ENCODE measurements at regions not wholly inside any gene's neighbourhood (a gene's known extent, or its start where the extent isn't known, plus 50 kb on each side); places are given as distances from the start of the nearest gene placed in this dataset.
"Not testable (repeated sequence)": the region's sequence is repeated elsewhere in the genome, so short reads cannot be mapped to it uniquely, and the experiment has no call there.

- Histone ChIP-seq H3K36me3 (no peaks in the 10 kb centered on the region), H3K27ac (no peak overlapping the region), H3K4me3 (no peak overlapping the region), H3K9me3 (peaks cover 8 to 13% of the 10 kb centered on the region in 2 donors), H3K4me1 (no peaks in the 10 kb centered on the region), H3K27me3 (no peaks in the 10 kb centered on the region)
- no peak for DNase-seq (ENCODE audit: low spot score in 2 of 2)
- TF ChIP-seq, protein P1, sequence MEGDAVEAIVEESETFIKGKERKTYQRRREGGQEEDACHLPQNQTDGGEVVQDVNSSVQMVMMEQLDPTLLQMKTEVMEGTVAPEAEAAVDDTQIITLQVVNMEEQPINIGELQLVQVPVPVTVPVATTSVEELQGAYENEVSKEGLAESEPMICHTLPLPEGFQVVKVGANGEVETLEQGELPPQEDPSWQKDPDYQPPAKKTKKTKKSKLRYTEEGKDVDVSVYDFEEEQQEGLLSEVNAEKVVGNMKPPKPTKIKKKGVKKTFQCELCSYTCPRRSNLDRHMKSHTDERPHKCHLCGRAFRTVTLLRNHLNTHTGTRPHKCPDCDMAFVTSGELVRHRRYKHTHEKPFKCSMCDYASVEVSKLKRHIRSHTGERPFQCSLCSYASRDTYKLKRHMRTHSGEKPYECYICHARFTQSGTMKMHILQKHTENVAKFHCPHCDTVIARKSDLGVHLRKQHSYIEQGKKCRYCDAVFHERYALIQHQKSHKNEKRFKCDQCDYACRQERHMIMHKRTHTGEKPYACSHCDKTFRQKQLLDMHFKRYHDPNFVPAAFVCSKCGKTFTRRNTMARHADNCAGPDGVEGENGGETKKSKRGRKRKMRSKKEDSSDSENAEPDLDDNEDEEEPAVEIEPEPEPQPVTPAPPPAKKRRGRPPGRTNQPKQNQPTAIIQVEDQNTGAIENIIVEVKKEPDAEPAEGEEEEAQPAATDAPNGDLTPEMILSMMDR (IDR thresholded peaks at IDR 0.05) = no peak
- intact Hi-C loops (cut with DNase I) = no loop called here
Measured at GRCh38 chr15:60278879-60279278, 118.9 kb downstream of the ANXA2 start.

DNA sequence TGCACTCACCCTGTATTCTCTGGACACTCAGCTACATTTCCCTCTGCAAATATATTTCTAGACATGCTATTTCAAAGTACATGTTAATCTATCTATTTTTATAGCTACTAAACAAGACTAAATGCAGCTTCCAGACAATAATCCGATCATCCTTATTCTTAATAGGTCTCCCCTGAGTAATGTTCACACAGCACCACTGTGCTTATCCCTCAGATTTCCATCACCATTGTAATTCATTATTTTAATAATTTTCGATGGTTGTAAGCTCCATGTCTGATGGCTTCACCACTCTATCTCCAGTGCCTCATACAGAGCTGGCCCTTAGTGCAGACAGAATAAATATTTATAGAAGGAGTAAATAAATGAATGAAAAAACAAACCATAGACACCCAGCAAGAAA, 117.5 kb downstream of the ANXA2 start:
- H3K27me3 ChIP-seq = no peaks in the 10 kb centered on the region
- no peaks in the 10 kb centered on the region for H3K36me3 ChIP-seq
- no peaks in the 10 kb centered on the region for H3K4me1 ChIP-seq
- TF ChIP-seq, protein P1 (IDR thresholded peaks at IDR 0.05) = no peak
- no peak overlapping the region for H3K4me3 ChIP-seq
- intact Hi-C loops (cut with DNase I) = no loop called here
- H3K9me3 ChIP-seq = peaks cover 6 to 11% of the 10 kb centered on the region in 2 donors
- DNase-seq (ENCODE audit: low spot score in 2 of 2) = no peak
- no peak overlapping the region for H3K27ac ChIP-seq

- Histone ChIP-seq H3K27ac (no peak overlapping the region), H3K4me1 (no peaks in the 10 kb centered on the region), H3K9me3 (no peaks in the 10 kb centered on the region), H3K36me3 (no peaks in the 10 kb centered on the region), H3K27me3 (no peaks in the 10 kb centered on the region), H3K4me3 (no peak overlapping the region)
- intact Hi-C loops (cut with DNase I) = no loop called here
- no peak for DNase-seq (ENCODE audit: low spot score in 2 of 2)
- TF ChIP-seq, protein P1 (IDR thresholded peaks at IDR 0.05) = no peak
Measured at GRCh38 chr15:60283936-60284335, 113.8 kb downstream of the ANXA2 start.

DNA sequence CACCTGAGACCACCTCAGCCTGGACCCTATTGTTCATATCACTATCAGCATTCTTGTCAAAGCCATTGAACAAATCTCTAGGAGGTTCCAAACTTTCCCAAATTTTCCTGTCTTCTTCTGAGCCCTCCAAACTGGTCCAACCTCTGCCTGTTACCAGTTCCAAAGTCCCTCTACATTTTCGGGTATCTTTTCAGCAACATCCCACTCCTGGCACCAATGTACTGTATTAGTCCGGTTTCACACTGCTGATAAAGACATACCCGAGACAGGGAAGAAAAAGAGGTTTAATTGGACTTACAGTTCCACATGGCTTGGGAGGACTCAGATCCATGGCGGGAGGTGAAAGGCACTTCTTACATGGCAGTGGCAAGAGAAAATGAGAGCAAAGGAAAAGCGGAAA, 101.9 kb downstream of the ANXA2 start:
- H3K4me3 ChIP-seq; H3K9me3 ChIP-seq; intact Hi-C loops (cut with DNase I); H3K27me3 ChIP-seq; H3K36me3 ChIP-seq; H3K27ac ChIP-seq; DNase-seq (ENCODE audit: low spot score in 2 of 2); H3K4me1 ChIP-seq: not testable (repeated sequence)

DNA sequence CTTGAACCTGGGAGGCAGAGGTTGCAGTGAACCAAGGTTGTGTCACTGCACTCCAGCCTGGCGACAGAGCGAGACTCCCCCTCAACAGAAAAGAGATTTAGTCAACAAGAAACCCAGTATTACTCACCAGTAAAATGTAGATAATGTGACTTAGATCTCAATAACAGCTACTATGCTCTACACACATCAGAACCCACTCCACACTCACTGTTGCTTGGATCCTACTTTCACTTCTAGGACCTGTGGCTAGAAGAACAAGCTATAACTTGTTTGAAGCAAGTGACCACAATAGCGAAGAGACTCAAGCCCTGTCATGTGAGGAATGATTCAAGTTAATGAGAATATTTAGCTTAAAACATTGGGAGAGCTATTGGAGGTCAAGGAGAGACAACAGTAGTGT, 100.7 kb downstream of the ANXA2 start:
- H3K9me3 ChIP-seq = no peaks in the 10 kb centered on the region
- intact Hi-C loops (cut with DNase I) = no loop called here
- no peaks in the 10 kb centered on the region for H3K27me3 ChIP-seq
- no peaks in the 10 kb centered on the region for H3K36me3 ChIP-seq
- no peaks in the 10 kb centered on the region for H3K4me1 ChIP-seq
- no peak overlapping the region for H3K4me3 ChIP-seq
- TF ChIP-seq, protein P1 (IDR thresholded peaks at IDR 0.05) = no peak
- H3K27ac ChIP-seq = no peak overlapping the region
- DNase-seq (ENCODE audit: low spot score in 2 of 2) = no peak

All from ascending aorta (tissue), 2 donors.